ENCODE measurements at regions not wholly inside any gene's neighbourhood (a gene's known extent, or its start where the extent isn't known, plus 50 kb on each side); places are given as distances from the start of the nearest gene placed in this dataset.

- TF ChIP-seq GATA2 (CRISPR knock-in tag; IDR thresholded peaks at IDR 0.05) (no peak), ELF1 (IDR thresholded peaks at IDR 0.05) (no peak)
Measured at GRCh38 chr14:42513837-42514236, 907.2 kb downstream of the LRFN5 start (continued).

- no peak overlapping the region for H2AFZ ChIP-seq (ENCODE audit: low read depth)
- H3K9ac ChIP-seq, result no peak overlapping the region
- TF ChIP-seq TEAD4 (IDR thresholded peaks at IDR 0.05; ENCODE audit: borderline replicate concordance, insufficient read depth), result no peak
- no peak for TF ChIP-seq PBX3 (IDR thresholded peaks at IDR 0.05)
- no peak for TF ChIP-seq GABPA (IDR thresholded peaks at IDR 0.05; ENCODE audit: low read depth)
- no peak for TF ChIP-seq JUND (IDR thresholded peaks at IDR 0.05)
- H3K27me3 ChIP-seq (ENCODE audit: insufficient read depth), result no peaks in the 10 kb centered on the region
- H3F3A ChIP-seq (replicated peaks; ENCODE audit: insufficient read depth), result no peaks in the 10 kb centered on the region
- no peaks in the 10 kb centered on the region for H3K9me3 ChIP-seq
- ChIA-PET POLR2A (no interaction called here), CTCF (no interaction called here)
- no peak overlapping the region for H3K4me3 ChIP-seq (ENCODE audit: low read depth in 2 of 2, low read length in 1 of 2)
- no peak for DNase-seq
- H3K4me2 ChIP-seq, result no peak overlapping the region
- H3K79me2 ChIP-seq (ENCODE audit: insufficient read depth), result no peaks in the 10 kb centered on the region
- H4K20me1 ChIP-seq (ENCODE audit: insufficient read depth), result no peaks in the 10 kb centered on the region
- no peaks in the 10 kb centered on the region for H3K9me2 ChIP-seq
- no peaks in the 10 kb centered on the region for H3K36me3 ChIP-seq (replicated peaks in 1 of 2; ENCODE audit: control insufficient read depth in 1 of 2, insufficient read depth in 2 of 2, low read length in 1 of 2)
- H3K4me1 ChIP-seq (ENCODE audit: control insufficient read depth in 1 of 2, insufficient read depth in 2 of 2, low read depth in 1 of 2, low read length in 1 of 2), result no peaks in the 10 kb centered on the region
- WGBS (ENCODE audit: low lambda C conversion rate), result 9% methylated on average over 1 of the region's 1 CpG
- H3K27ac ChIP-seq (ENCODE audit: low read depth in 2 of 2, low read length in 1 of 2), result no peak overlapping the region
Measured at GRCh38 chr14:42510071-42510470, 903.4 kb downstream of the LRFN5 start.

- ChIA-PET CTCF (no interaction called here), POLR2A (no interaction called here)
- WGBS (ENCODE audit: low lambda C conversion rate), result 16% methylated on average over 3 of the region's 3 CpGs
Measured at GRCh38 chr14:42508209-42508946, 901.7 kb downstream of the LRFN5 start.

More at GRCh38 chr14:42508209-42508946, 901.7 kb downstream of the LRFN5 start:
- Histone ChIP-seq H3K9me3 (no peaks in the 10 kb centered on the region), H3K27ac (ENCODE audit: low read depth in 2 of 2, low read length in 1 of 2) (no peak overlapping the region), H3K27me3 (ENCODE audit: insufficient read depth) (no peaks in the 10 kb centered on the region), H3K36me3 (replicated peaks in 1 of 2; ENCODE audit: control insufficient read depth in 1 of 2, insufficient read depth in 2 of 2, low read length in 1 of 2) (no peaks in the 10 kb centered on the region), H3F3A (replicated peaks; ENCODE audit: insufficient read depth) (no peaks in the 10 kb centered on the region), H2AFZ (ENCODE audit: low read depth) (no peak overlapping the region), H3K9ac (no peak overlapping the region), H3K4me2 (no peak overlapping the region), H3K9me2 (no peaks in the 10 kb centered on the region), H4K20me1 (ENCODE audit: insufficient read depth) (no peaks in the 10 kb centered on the region), H3K4me1 (ENCODE audit: control insufficient read depth in 1 of 2, insufficient read depth in 2 of 2, low read depth in 1 of 2, low read length in 1 of 2) (no peaks in the 10 kb centered on the region), H3K4me3 (ENCODE audit: low read depth in 2 of 2, low read length in 1 of 2) (no peak overlapping the region), H3K79me2 (ENCODE audit: insufficient read depth) (no peaks in the 10 kb centered on the region)
- no peak for DNase-seq
- no peak for TF ChIP-seq SMC3 (IDR thresholded peaks at IDR 0.05; ENCODE audit: low read depth, low read length)
- no peak for TF ChIP-seq TEAD4 (IDR thresholded peaks at IDR 0.05; ENCODE audit: borderline replicate concordance, insufficient read depth)
- TF ChIP-seq POLR2AphosphoS5 (IDR thresholded peaks at IDR 0.05; ENCODE audit: low read depth, low read length), result no peak
- no peak for TF ChIP-seq FOXM1 (IDR thresholded peaks at IDR 0.05; ENCODE audit: low read depth)
- no peak for TF ChIP-seq TAF1 (IDR thresholded peaks at IDR 0.05; ENCODE audit: borderline replicate concordance, low read depth, low read length)
- TF ChIP-seq RFX5 (IDR thresholded peaks at IDR 0.05; ENCODE audit: low read length), result no peak
- no peak for TF ChIP-seq SIN3A (IDR thresholded peaks at IDR 0.05; ENCODE audit: borderline replicate concordance, low read depth, low read length)
- no peak for TF ChIP-seq RAD21 (IDR thresholded peaks at IDR 0.05; ENCODE audit: low read length)
- TF ChIP-seq GATA2 (CRISPR knock-in tag; IDR thresholded peaks at IDR 0.05), result no peak
- no peak for TF ChIP-seq GABPA (IDR thresholded peaks at IDR 0.05; ENCODE audit: low read depth)
- TF ChIP-seq USF1 (IDR thresholded peaks at IDR 0.05; ENCODE audit: borderline replicate concordance, low read depth), result no peak
- no peak for TF ChIP-seq EP300 (IDR thresholded peaks at IDR 0.05; ENCODE audit: borderline replicate concordance in 1 of 2, low read depth in 1 of 2, low read length in 1 of 2)
- TF ChIP-seq EZH2phosphoT487 (IDR thresholded peaks at IDR 0.05; ENCODE audit: borderline replicate concordance, low read depth), result no peak
- no peak for TF ChIP-seq MXI1 (IDR thresholded peaks at IDR 0.05; ENCODE audit: low read depth, low read length)
- no peak for TF ChIP-seq REST (IDR thresholded peaks at IDR 0.05; ENCODE audit: low read depth, low read length)
- no peak for TF ChIP-seq MAX (IDR thresholded peaks at IDR 0.05; ENCODE audit: low read depth)
- TF ChIP-seq TCF12 (IDR thresholded peaks at IDR 0.05), result no peak
- TF ChIP-seq RXRA (IDR thresholded peaks at IDR 0.05; ENCODE audit: borderline replicate concordance, low read depth), result no peak
- no peak for TF ChIP-seq CHD2 (IDR thresholded peaks at IDR 0.05; ENCODE audit: low read length, partially characterized antibody)

All from SK-N-SH (cell line).